ENCODE measurements at regions not wholly inside any gene's neighbourhood (a gene's known extent, or its start where the extent isn't known, plus 50 kb on each side); places are given as distances from the start of the nearest gene placed in this dataset.

- TF ChIP-seq, protein P1, sequence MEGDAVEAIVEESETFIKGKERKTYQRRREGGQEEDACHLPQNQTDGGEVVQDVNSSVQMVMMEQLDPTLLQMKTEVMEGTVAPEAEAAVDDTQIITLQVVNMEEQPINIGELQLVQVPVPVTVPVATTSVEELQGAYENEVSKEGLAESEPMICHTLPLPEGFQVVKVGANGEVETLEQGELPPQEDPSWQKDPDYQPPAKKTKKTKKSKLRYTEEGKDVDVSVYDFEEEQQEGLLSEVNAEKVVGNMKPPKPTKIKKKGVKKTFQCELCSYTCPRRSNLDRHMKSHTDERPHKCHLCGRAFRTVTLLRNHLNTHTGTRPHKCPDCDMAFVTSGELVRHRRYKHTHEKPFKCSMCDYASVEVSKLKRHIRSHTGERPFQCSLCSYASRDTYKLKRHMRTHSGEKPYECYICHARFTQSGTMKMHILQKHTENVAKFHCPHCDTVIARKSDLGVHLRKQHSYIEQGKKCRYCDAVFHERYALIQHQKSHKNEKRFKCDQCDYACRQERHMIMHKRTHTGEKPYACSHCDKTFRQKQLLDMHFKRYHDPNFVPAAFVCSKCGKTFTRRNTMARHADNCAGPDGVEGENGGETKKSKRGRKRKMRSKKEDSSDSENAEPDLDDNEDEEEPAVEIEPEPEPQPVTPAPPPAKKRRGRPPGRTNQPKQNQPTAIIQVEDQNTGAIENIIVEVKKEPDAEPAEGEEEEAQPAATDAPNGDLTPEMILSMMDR (IDR thresholded peaks at IDR 0.05; ENCODE audit: low read length), result no peak
- TF ChIP-seq EZH2 (optimal IDR thresholded peaks at IDR 0.05; ENCODE audit: low read depth, low read length), result no peak
Observed at GRCh38 chr2:192604295-192604694, 409.6 kb upstream of the TMEFF2 start.
